GM12873 (cell line): ENCODE measurements at regions not wholly inside any gene's neighbourhood (a gene's known extent, or its start where the extent isn't known, plus 50 kb on each side); places are given as distances from the start of the nearest gene placed in this dataset.

Experiments
- TF ChIP-seq, protein P1 (sequence below): IDR thresholded peaks from 2 replicates; pipeline ENCODE4 v1.5.1; 2012; ENCODE audit warnings: low read depth, mild to moderate bottlenecking, moderate library complexity, low read length, control low read depth; ENCODE audit not compliant: insufficient read depth; ENCODE audit errors: missing control alignments

GRCh38 chr6:98764373-98764911 lies 69.9 kb upstream of the POU3F2 start:
- TF ChIP-seq, protein P1, sequence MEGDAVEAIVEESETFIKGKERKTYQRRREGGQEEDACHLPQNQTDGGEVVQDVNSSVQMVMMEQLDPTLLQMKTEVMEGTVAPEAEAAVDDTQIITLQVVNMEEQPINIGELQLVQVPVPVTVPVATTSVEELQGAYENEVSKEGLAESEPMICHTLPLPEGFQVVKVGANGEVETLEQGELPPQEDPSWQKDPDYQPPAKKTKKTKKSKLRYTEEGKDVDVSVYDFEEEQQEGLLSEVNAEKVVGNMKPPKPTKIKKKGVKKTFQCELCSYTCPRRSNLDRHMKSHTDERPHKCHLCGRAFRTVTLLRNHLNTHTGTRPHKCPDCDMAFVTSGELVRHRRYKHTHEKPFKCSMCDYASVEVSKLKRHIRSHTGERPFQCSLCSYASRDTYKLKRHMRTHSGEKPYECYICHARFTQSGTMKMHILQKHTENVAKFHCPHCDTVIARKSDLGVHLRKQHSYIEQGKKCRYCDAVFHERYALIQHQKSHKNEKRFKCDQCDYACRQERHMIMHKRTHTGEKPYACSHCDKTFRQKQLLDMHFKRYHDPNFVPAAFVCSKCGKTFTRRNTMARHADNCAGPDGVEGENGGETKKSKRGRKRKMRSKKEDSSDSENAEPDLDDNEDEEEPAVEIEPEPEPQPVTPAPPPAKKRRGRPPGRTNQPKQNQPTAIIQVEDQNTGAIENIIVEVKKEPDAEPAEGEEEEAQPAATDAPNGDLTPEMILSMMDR, result no peak

- TF ChIP-seq, protein P1, result peak; percentile 38
These were observed 64.8 kb upstream of the POU3F2 start for GRCh38 chr6:98769546-98769945.

GRCh38 chr6:98775205-98775604 lies 59.2 kb upstream of the POU3F2 start:
- TF ChIP-seq, protein P1, result no peak

DNA sequence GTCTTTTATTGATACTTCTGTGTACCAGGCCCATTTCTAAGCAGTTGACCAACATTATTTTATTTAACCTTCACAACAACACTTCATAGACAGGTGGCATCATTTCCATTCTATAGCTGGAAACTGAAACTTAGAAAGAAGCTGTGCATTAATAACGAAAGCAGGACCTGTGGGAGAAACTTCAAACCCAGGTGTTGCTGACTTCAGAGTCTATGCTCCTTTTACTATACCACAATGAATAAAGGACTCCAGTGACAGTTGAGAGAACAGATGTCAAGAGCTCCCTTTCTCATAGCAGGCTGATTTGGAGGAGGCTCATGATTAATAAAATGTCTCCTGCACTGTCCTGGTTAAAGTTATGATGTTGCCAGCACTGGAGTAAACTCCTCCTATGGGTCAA lies 56.6 kb upstream of the POU3F2 start:
- TF ChIP-seq, protein P1, result no peak

DNA sequence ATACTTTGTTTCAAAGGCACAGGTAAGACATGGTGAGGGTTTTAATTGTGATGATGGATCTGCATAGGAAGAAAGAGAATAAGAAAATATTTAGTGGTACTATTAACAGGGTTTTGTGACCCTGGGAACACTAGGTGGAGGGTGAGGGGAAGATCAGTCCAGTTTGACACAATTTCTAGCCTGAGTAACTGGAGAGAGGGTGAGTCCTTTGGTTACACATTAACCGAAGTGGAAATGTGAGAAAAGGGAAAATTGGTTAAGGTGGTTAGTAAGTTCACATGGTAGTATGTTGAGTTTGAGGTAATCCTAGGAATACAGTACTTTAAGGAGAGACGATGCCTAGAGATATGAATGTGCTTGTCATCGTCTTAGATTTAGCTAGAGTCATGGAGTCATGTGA lies 54.8 kb upstream of the POU3F2 start:
- TF ChIP-seq, protein P1, result no peak

DNA sequence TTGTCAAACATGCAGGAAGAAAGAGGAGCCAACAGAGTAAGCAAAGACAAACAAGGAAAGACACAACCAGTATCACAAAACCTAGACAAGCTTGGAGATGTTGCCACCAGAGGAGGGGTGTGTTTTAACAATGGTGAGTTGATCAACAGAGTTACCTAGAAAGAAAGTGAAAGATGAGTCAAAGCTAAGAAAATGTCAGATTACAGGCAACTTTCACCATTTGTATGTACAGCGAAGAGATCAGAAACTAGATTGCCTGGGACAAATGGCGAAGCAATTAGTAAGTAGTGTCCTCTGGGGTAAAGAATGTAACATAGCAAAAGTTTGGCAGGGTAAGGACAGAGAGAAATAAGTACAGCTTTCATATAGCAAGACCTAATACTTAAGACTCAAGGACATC lies 51.6 kb upstream of the POU3F2 start:
- TF ChIP-seq, protein P1, result no peak

- TF ChIP-seq, protein P1, result no peak
These were observed 50.8 kb upstream of the POU3F2 start for GRCh38 chr6:98783578-98783977.
